IPS-NIHi7 (cell line): ENCODE measurements at regions not wholly inside any gene's neighbourhood (a gene's known extent, or its start where the extent isn't known, plus 50 kb on each side); places are given as distances from the start of the nearest gene placed in this dataset.
"Not testable (repeated sequence)": the region's sequence is repeated elsewhere in the genome, so short reads cannot be mapped to it uniquely, and the experiment has no call there.

ENCODE experiments used
- DNase-seq: peaks from one replicate; pipeline ENCODE4 v3.0.0; 2012; ENCODE audit warnings: mixed read lengths; ENCODE audit errors: extremely low spot score

- no peak for DNase-seq
Observed at GRCh38 chr4:111267786-111268185, 644.9 kb upstream of the PITX2 start.

GRCh38 chr4:111268769-111269414 lies 646.0 kb upstream of the PITX2 start:
- DNase-seq, result no peak

- DNase-seq, result no peak
Observed at GRCh38 chr4:111269439-111269838, 646.6 kb upstream of the PITX2 start.

- no peak for DNase-seq
Observed at GRCh38 chr4:111274060-111274459, 651.2 kb upstream of the PITX2 start.

GRCh38 chr4:111274486-111274885 lies 651.6 kb upstream of the PITX2 start:
- no peak for DNase-seq

GRCh38 chr4:111281219-111281618 lies 658.3 kb upstream of the PITX2 start:
- DNase-seq, result no peak

- no peak for DNase-seq
Observed at GRCh38 chr4:111282035-111282434, 659.2 kb upstream of the PITX2 start.

GRCh38 chr4:111283066-111283677 lies 660.3 kb upstream of the PITX2 start:
- peak; percentile 64 for DNase-seq

GRCh38 chr4:111296466-111296865 lies 673.6 kb upstream of the PITX2 start:
- no peak for DNase-seq

GRCh38 chr4:111303806-111304205 lies 680.9 kb upstream of the PITX2 start:
- no peak for DNase-seq

- no peak for DNase-seq
Observed at GRCh38 chr4:111323496-111323895, 700.6 kb upstream of the PITX2 start.

- DNase-seq, result no peak
Observed at GRCh38 chr4:111323916-111324315, 701.0 kb upstream of the PITX2 start.

GRCh38 chr4:111326450-111326849 lies 703.6 kb upstream of the PITX2 start:
- no peak for DNase-seq

GRCh38 chr4:111330786-111331185 lies 707.9 kb upstream of the PITX2 start:
- no peak for DNase-seq

- no peak for DNase-seq
Observed at GRCh38 chr4:111334361-111334760, 711.5 kb upstream of the PITX2 start.

GRCh38 chr4:111337186-111337876 lies 714.5 kb upstream of the PITX2 start:
- DNase-seq, result not testable (repeated sequence)

- DNase-seq, result no peak
Observed at GRCh38 chr4:111359602-111360001, 736.7 kb upstream of the PITX2 start.

- DNase-seq, result no peak
Observed at GRCh38 chr4:111360906-111361305, 738.0 kb upstream of the PITX2 start.

- DNase-seq, result no peak
Observed at GRCh38 chr4:111362941-111363361, 740.1 kb upstream of the PITX2 start.

- not testable (repeated sequence) for DNase-seq
Observed at GRCh38 chr4:111377880-111378279, 755.0 kb upstream of the PITX2 start.

- DNase-seq, result no peak
Observed at GRCh38 chr4:111388561-111388960, 756.7 kb upstream of the FAM241A start.

- no peak for DNase-seq
Observed at GRCh38 chr4:111391829-111392228, 753.4 kb upstream of the FAM241A start.

- no peak for DNase-seq
Observed at GRCh38 chr4:111393781-111394180, 751.5 kb upstream of the FAM241A start.
